ENCODE measurements at regions not wholly inside any gene's neighbourhood (a gene's known extent, or its start where the extent isn't known, plus 50 kb on each side); places are given as distances from the start of the nearest gene placed in this dataset.

GRCh38 chr2:40741532-40741931 is 289.6 kb upstream of the SLC8A1 start:
- TF ChIP-seq CTCF (IDR thresholded peaks at IDR 0.05; ENCODE audit: low read depth, low read length) = no peak
- no peak for TF ChIP-seq EZH2phosphoT487 (IDR thresholded peaks at IDR 0.05; ENCODE audit: low read depth)
